ENCODE measurements at regions not wholly inside any gene's neighbourhood (a gene's known extent, or its start where the extent isn't known, plus 50 kb on each side); places are given as distances from the start of the nearest gene placed in this dataset.

DNA sequence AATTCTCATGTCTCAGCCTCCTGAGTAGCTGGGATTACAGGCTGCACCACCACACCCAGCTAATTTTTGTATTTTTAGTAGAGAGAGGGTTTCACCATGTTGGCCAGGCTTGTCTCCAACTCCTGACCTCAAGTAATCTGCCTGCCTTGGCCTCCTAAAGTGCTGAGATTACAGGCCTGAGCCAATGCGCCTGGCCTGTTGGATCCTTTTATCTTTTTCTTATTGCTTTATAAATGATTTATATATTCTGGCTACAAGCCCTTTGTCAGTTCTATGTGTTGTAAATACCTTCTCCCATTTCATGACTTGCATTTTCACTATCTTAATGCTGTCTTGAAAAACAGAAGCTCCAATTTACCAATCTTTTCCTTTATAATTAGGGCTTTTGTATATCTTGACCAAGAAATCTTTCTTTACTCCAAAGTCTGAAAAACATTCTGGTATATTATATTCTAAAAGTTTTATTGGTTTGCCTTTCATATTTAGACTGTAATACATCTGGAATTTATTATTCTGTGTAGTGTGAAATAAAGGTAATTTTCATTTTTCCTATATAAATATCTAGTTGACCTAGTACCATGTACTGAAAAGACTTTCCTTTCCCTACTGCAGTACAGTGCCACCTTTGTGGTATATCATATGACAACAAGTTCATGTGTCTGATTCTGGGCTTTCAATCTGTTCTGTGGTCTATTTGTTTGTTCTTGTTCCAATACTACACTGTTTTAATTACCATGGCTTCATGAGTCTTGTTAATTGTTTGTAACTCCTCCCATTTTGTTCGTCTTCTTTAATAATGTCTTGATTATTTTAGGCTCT, 52.9 kb upstream of the RNU6-1 start:
- H3K9me3 ChIP-seq (ENCODE audit: control insufficient read depth, insufficient read depth, low read length): no peaks in the 10 kb centered on the region
- no peaks in the 10 kb centered on the region for H3K4me1 ChIP-seq (ENCODE audit: insufficient read depth, low read length)

DNA sequence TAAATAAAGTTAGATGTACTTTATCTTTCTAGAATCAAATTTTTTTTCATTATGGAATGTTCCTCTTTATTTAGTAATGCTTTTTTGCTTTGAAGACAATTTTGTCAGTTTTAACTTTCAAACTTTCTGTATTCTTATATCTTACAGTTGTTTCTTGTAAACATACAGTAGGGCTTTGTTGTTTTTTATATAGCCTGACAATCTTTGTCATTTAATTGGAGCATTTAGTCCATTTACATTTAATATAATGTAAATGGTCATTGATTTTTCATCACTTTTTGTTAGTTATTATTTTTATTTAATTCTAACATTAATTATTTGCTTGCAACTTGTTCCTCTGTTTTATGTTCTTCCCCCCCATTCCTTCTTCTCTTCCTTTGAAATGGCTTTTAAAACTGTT, 55.4 kb upstream of the RNU6-1 start:
- Histone ChIP-seq H3K36me3 (ENCODE audit: insufficient read depth, low read length) (no peaks in the 10 kb centered on the region), H3K4me1 (ENCODE audit: insufficient read depth, low read length) (no peaks in the 10 kb centered on the region), H3K9ac (ENCODE audit: low read depth, low read length) (no peak overlapping the region), H3K9me3 (ENCODE audit: control insufficient read depth, insufficient read depth, low read length) (no peaks in the 10 kb centered on the region)

More for the DNA sequence above, 52.9 kb upstream of the RNU6-1 start:
- Histone ChIP-seq H3K36me3 (ENCODE audit: insufficient read depth, low read length) (no peaks in the 10 kb centered on the region), H3K9ac (ENCODE audit: low read depth, low read length) (no peak overlapping the region)

- H3K36me3 ChIP-seq (ENCODE audit: insufficient read depth, low read length): no peaks in the 10 kb centered on the region
- no peak overlapping the region for H3K9ac ChIP-seq (ENCODE audit: low read depth, low read length)
- no peaks in the 10 kb centered on the region for H3K4me1 ChIP-seq (ENCODE audit: insufficient read depth, low read length)
- no peaks in the 10 kb centered on the region for H3K9me3 ChIP-seq (ENCODE audit: control insufficient read depth, insufficient read depth, low read length)
These were observed 57.9 kb upstream of the RNU6-1 start for GRCh38 chr15:67897646-67898339.

- H3K36me3 ChIP-seq (ENCODE audit: insufficient read depth, low read length): no peaks in the 10 kb centered on the region
- no peaks in the 10 kb centered on the region for H3K4me1 ChIP-seq (ENCODE audit: insufficient read depth, low read length)
- H3K9ac ChIP-seq (ENCODE audit: low read depth, low read length): no peak overlapping the region
- H3K9me3 ChIP-seq (ENCODE audit: control insufficient read depth, insufficient read depth, low read length): 0 out of 2 replicates have a peak, but pooled peaks cover 3% of the 10 kb centered on the region
These were observed 59.9 kb upstream of the RNU6-1 start for GRCh38 chr15:67899596-67900283.

DNA sequence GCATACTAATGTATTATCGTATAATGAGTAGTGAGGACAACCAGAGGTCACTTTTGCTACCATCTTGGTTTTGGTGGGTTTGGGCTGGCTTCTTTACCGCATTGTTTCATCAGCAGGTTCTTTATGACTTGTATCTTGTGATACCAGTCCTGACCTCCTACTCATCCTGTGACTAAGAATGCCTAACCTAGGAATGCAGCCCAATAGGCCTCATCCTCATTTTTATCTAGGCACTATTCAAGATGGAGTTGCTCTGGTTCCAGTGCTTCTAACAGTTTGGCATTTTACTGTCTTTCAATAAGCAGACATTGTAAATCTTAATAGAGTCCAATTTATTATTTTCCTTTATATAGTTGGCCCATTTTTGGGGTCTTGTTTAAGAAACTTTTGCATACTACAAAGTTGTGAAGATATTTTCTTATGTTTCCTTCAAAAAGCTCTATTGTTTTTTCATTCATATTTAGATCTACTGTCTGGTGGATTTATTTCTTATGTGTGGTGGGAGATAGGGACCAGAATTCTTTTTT, 60.8 kb upstream of the RNU6-1 start:
- Histone ChIP-seq H3K4me1 (ENCODE audit: insufficient read depth, low read length) (no peaks in the 10 kb centered on the region), H3K9ac (ENCODE audit: low read depth, low read length) (no peak overlapping the region), H3K36me3 (ENCODE audit: insufficient read depth, low read length) (no peaks in the 10 kb centered on the region), H3K9me3 (ENCODE audit: control insufficient read depth, insufficient read depth, low read length) (0 out of 2 replicates have a peak, but pooled peaks cover 3% of the 10 kb centered on the region)

GRCh38 chr15:67901922-67902321, 62.1 kb upstream of the RNU6-1 start:
- H3K9me3 ChIP-seq (ENCODE audit: control insufficient read depth, insufficient read depth, low read length): 0 out of 2 replicates have a peak, but pooled peaks cover 3% of the 10 kb centered on the region
- no peaks in the 10 kb centered on the region for H3K4me1 ChIP-seq (ENCODE audit: insufficient read depth, low read length)
- H3K9ac ChIP-seq (ENCODE audit: low read depth, low read length): no peak overlapping the region
- H3K36me3 ChIP-seq (ENCODE audit: insufficient read depth, low read length): no peaks in the 10 kb centered on the region

GRCh38 chr15:67902579-67903009, 62.7 kb upstream of the RNU6-1 start:
- no peak overlapping the region for H3K9ac ChIP-seq (ENCODE audit: low read depth, low read length)
- H3K4me1 ChIP-seq (ENCODE audit: insufficient read depth, low read length): no peaks in the 10 kb centered on the region
- 0 out of 2 replicates have a peak, but pooled peaks cover 3% of the 10 kb centered on the region for H3K9me3 ChIP-seq (ENCODE audit: control insufficient read depth, insufficient read depth, low read length)
- no peaks in the 10 kb centered on the region for H3K36me3 ChIP-seq (ENCODE audit: insufficient read depth, low read length)

GRCh38 chr15:67903708-67904107, 63.9 kb upstream of the RNU6-1 start:
- Histone ChIP-seq H3K9me3 (ENCODE audit: control insufficient read depth, insufficient read depth, low read length) (0 out of 2 replicates have a peak, but pooled peaks cover 3% of the 10 kb centered on the region), H3K9ac (ENCODE audit: low read depth, low read length) (no peak overlapping the region), H3K4me1 (ENCODE audit: insufficient read depth, low read length) (no peaks in the 10 kb centered on the region)

GRCh38 chr15:67905628-67906027, 65.8 kb upstream of the RNU6-1 start:
- no peaks in the 10 kb centered on the region for H3K36me3 ChIP-seq (ENCODE audit: insufficient read depth, low read length)
- peaks cover 13% of the 10 kb centered on the region for H3K9me3 ChIP-seq (ENCODE audit: control insufficient read depth, insufficient read depth, low read length)
- no peak overlapping the region for H3K9ac ChIP-seq (ENCODE audit: low read depth, low read length)
- no peaks in the 10 kb centered on the region for H3K4me1 ChIP-seq (ENCODE audit: insufficient read depth, low read length)

More at GRCh38 chr15:67903708-67904107, 63.9 kb upstream of the RNU6-1 start:
- no peaks in the 10 kb centered on the region for H3K36me3 ChIP-seq (ENCODE audit: insufficient read depth, low read length)

DNA sequence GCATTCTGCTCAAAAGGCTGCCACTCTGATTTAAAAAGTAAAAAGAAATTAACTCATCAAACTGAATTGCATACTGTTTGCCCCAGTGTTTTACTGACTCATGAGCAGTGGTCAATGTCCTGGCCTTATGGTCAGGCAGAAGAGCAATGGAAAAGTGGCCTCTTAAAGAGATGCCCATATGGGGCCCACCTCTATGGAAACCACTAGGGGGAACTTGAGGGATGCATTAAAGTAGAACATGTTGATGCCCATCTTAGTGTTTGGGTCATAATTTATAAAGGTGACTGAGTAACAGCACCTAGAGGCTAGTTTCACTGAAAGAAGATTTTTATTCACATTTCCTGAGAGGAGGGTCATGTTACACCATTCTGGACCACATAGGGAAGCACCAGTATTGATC, 66.5 kb upstream of the RNU6-1 start:
- Histone ChIP-seq H3K9ac (ENCODE audit: low read depth, low read length) (no peak overlapping the region), H3K36me3 (ENCODE audit: insufficient read depth, low read length) (no peaks in the 10 kb centered on the region), H3K9me3 (ENCODE audit: control insufficient read depth, insufficient read depth, low read length) (peaks cover 13% of the 10 kb centered on the region), H3K4me1 (ENCODE audit: insufficient read depth, low read length) (no peaks in the 10 kb centered on the region)

GRCh38 chr15:67907184-67907723, 67.4 kb upstream of the RNU6-1 start:
- no peaks in the 10 kb centered on the region for H3K36me3 ChIP-seq (ENCODE audit: insufficient read depth, low read length)
- H3K9ac ChIP-seq (ENCODE audit: low read depth, low read length): no peak overlapping the region
- H3K4me1 ChIP-seq (ENCODE audit: insufficient read depth, low read length): no peaks in the 10 kb centered on the region
- H3K9me3 ChIP-seq (ENCODE audit: control insufficient read depth, insufficient read depth, low read length): peaks cover 13% of the 10 kb centered on the region

DNA sequence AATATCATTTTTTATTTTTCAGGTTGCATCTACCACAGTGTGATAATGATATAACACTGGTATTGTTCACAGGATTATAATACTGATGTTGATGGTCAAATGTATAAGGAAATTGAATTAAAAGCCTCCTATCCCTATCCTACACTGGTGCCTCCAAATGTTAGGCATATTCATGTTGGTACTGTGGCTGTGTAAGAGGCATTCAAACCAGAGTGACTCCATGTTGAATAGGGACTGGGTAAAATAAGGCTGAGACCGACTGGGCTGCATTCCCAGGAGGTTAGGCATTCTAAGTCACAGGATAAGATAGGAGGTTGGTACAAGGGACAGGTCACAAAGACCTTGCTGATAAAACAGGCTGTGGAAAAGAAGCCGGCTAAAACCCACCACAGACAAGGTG, 68.9 kb upstream of the RNU6-1 start:
- peaks cover 11% of the 10 kb centered on the region for H3K9me3 ChIP-seq (ENCODE audit: control insufficient read depth, insufficient read depth, low read length)
- no peaks in the 10 kb centered on the region for H3K36me3 ChIP-seq (ENCODE audit: insufficient read depth, low read length)
- no peak overlapping the region for H3K9ac ChIP-seq (ENCODE audit: low read depth, low read length)

GRCh38 chr15:67911727-67912126, 71.9 kb upstream of the RNU6-1 start:
- Histone ChIP-seq H3K9ac (ENCODE audit: low read depth, low read length) (no peak overlapping the region), H3K4me1 (ENCODE audit: insufficient read depth, low read length) (peaks cover 16% of the 10 kb centered on the region)

More for the DNA sequence above, 68.9 kb upstream of the RNU6-1 start:
- no peaks in the 10 kb centered on the region for H3K4me1 ChIP-seq (ENCODE audit: insufficient read depth, low read length)

DNA sequence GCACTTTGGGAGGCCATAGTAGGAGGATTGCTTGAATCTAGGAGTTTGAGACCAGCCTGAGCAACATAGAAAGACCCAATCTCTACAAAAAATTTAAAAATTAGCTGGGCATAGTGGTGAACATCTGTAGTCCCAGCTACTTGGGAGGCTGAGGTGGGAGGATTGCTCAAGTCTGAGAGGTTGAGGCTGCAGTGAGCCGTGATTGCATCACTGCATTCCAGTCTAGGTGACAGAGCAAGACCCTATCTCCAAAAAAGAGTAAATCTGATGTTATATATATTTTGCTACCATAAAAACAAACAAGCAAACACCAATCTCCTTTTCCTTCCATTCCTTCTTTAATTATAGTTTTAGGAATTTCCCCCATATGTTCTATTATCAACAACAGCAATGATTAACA, 74.2 kb upstream of the RNU6-1 start:
- Histone ChIP-seq H3K9ac (ENCODE audit: low read depth, low read length) (no peak overlapping the region), H3K4me1 (ENCODE audit: insufficient read depth, low read length) (peaks cover 31% of the 10 kb centered on the region), H3K9me3 (ENCODE audit: control insufficient read depth, insufficient read depth, low read length) (peaks cover 11% of the 10 kb centered on the region), H3K36me3 (ENCODE audit: insufficient read depth, low read length) (no peaks in the 10 kb centered on the region)

More at GRCh38 chr15:67911727-67912126, 71.9 kb upstream of the RNU6-1 start:
- Histone ChIP-seq H3K36me3 (ENCODE audit: insufficient read depth, low read length) (no peaks in the 10 kb centered on the region), H3K9me3 (ENCODE audit: control insufficient read depth, insufficient read depth, low read length) (peaks cover 11% of the 10 kb centered on the region)
